ENCODE measurements at regions not wholly inside any gene's neighbourhood (a gene's known extent, or its start where the extent isn't known, plus 50 kb on each side); places are given as distances from the start of the nearest gene placed in this dataset.
"Not testable (repeated sequence)": the region's sequence is repeated elsewhere in the genome, so short reads cannot be mapped to it uniquely, and the experiment has no call there.

DNA sequence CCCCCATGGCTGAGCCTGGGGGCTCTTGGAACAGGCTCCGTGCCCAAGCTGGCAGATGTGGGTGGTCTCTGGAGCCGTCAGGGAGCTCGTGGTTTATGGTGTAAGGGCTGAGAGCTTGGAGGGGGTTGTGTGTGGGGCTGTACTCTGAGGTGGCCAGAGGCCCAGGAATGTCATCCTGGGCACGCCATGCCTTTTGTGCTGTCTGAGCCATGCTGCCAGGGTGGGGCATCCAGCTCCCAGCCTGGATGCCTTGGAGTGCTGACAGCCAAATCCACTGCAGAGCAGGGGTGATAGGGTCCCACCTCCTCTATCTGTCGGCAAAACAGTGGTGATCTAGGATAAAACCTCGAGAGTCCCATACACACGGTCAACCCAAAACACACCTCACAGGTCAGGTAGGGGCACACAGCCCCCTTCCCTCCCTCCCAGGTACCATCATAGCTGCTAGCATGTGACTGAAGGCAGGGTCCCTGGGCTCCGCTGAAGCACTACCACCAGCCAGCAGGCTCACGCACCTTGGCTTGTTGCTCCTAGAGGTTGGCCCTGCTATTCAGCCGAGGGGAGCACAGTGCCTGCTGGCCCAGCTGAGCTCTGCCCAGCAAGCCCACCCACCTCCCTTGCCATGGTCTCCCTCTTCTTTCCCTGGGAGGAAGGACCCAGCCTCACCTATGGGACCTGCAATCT lies 61.5 kb downstream of the GOLGA8B start:
- H3K36me3 Mint-ChIP-seq; H3K9me3 Mint-ChIP-seq; H3K9me3 ChIP-seq (replicated peaks in 1 of 2; ENCODE audit: control insufficient read depth in 1 of 2, insufficient read depth in 1 of 2, low read length in 2 of 2); H3K36me3 ChIP-seq (replicated peaks in 1 of 2; ENCODE audit: control insufficient read depth in 1 of 2, insufficient read depth in 2 of 2, low read length in 2 of 2); H3K4me3 Mint-ChIP-seq; H3K27ac ChIP-seq (ENCODE audit: low read depth in 1 of 2, low read length in 2 of 2); H3K27me3 ChIP-seq (ENCODE audit: control insufficient read depth in 2 of 2, insufficient read depth in 2 of 2, low read length in 2 of 2); H3K4me3 ChIP-seq (replicated peaks in 1 of 3; ENCODE audit: low read depth in 2 of 3, low read length in 3 of 3); intact Hi-C loops (cut with micrococcal nuclease); H3K79me2 ChIP-seq (ENCODE audit: insufficient read depth, low read length); H3K4me1 Mint-ChIP-seq; H3K9ac ChIP-seq (ENCODE audit: insufficient read depth, low read length, poor library complexity, severe bottlenecking); H3K4me2 ChIP-seq (replicated peaks; ENCODE audit: extremely low read depth, low read length, poor library complexity, severe bottlenecking); H3K27me3 Mint-ChIP-seq (ENCODE audit: low read depth in 3 of 3); H3K27ac Mint-ChIP-seq; H4K20me1 ChIP-seq (ENCODE audit: insufficient read depth, low read length); DNase-seq; H2AFZ ChIP-seq (ENCODE audit: insufficient read depth, low read depth, low read length, poor library complexity, severe bottlenecking); H3K4me1 ChIP-seq (ENCODE audit: control insufficient read depth in 1 of 2, insufficient read depth in 2 of 2, low read length in 2 of 2): not testable (repeated sequence)
- 62% methylated on average over 4 of the region's 10 CpGs for WGBS (ENCODE audit: insufficient coverage)

DNA sequence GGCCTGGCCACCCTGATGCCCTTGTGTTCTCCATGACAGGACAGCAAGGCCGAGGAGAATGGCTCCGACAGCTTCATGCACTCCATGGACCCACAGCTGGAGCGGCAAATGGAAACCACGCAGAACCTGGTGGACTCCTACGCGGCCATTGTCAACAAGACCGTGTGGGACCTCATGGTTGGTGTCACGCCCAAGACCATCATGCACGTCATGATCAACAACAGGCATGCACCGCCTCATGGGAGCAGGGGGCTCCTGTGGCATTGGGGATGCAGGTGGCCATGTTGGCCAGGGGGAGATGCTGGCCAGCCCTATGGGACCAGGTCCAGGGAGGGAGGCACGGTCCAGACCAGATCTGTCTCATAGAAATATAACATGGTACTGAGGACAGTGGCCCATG lies 62.9 kb downstream of the GOLGA8B start:
- no peak overlapping the region for H2AFZ ChIP-seq (ENCODE audit: insufficient read depth, low read depth, low read length, poor library complexity, severe bottlenecking)
- H3K9me3 ChIP-seq (replicated peaks in 1 of 2; ENCODE audit: control insufficient read depth in 1 of 2, insufficient read depth in 1 of 2, low read length in 2 of 2), result peaks cover 0 to 3% of the 10 kb centered on the region in 2 donors
- Mint-ChIP-seq H3K27ac (no peak overlapping the region), H3K9me3 (peaks cover 0 to 2% (median 0%) of the 10 kb centered on the region in 7 donors), H3K4me1 (no peaks in the 10 kb centered on the region), H3K36me3 (no peaks in the 10 kb centered on the region), H3K27me3 (ENCODE audit: low read depth in 3 of 3) (peaks cover 16 to 18% (median 18%) of the 10 kb centered on the region in 3 donors), H3K4me3 (no peak overlapping the region)
- peaks cover 7 to 14% of the 10 kb centered on the region in 2 donors for H3K27me3 ChIP-seq (ENCODE audit: control insufficient read depth in 2 of 2, insufficient read depth in 2 of 2, low read length in 2 of 2)
- WGBS (ENCODE audit: insufficient coverage), result 80% methylated on average over 11 of the region's 11 CpGs
- TF ChIP-seq, protein P1, sequence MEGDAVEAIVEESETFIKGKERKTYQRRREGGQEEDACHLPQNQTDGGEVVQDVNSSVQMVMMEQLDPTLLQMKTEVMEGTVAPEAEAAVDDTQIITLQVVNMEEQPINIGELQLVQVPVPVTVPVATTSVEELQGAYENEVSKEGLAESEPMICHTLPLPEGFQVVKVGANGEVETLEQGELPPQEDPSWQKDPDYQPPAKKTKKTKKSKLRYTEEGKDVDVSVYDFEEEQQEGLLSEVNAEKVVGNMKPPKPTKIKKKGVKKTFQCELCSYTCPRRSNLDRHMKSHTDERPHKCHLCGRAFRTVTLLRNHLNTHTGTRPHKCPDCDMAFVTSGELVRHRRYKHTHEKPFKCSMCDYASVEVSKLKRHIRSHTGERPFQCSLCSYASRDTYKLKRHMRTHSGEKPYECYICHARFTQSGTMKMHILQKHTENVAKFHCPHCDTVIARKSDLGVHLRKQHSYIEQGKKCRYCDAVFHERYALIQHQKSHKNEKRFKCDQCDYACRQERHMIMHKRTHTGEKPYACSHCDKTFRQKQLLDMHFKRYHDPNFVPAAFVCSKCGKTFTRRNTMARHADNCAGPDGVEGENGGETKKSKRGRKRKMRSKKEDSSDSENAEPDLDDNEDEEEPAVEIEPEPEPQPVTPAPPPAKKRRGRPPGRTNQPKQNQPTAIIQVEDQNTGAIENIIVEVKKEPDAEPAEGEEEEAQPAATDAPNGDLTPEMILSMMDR (IDR thresholded peaks at IDR 0.05), result no peak
- intact Hi-C loops (cut with micrococcal nuclease), result no loop called here
- no peak overlapping the region for H3K4me3 ChIP-seq (replicated peaks in 1 of 3; ENCODE audit: low read depth in 2 of 3, low read length in 3 of 3)
- H4K20me1 ChIP-seq (ENCODE audit: insufficient read depth, low read length), result no peaks in the 10 kb centered on the region
- H3K9ac ChIP-seq (ENCODE audit: insufficient read depth, low read length, poor library complexity, severe bottlenecking), result no peak overlapping the region
- no peak overlapping the region for H3K4me2 ChIP-seq (replicated peaks; ENCODE audit: extremely low read depth, low read length, poor library complexity, severe bottlenecking)
- no peak overlapping the region for H3K27ac ChIP-seq (ENCODE audit: low read depth in 1 of 2, low read length in 2 of 2)
- no peak for DNase-seq
- no peaks in the 10 kb centered on the region for H3K4me1 ChIP-seq (ENCODE audit: control insufficient read depth in 1 of 2, insufficient read depth in 2 of 2, low read length in 2 of 2)
- H3K36me3 ChIP-seq (replicated peaks in 1 of 2; ENCODE audit: control insufficient read depth in 1 of 2, insufficient read depth in 2 of 2, low read length in 2 of 2), result no peaks in the 10 kb centered on the region
- no peaks in the 10 kb centered on the region for H3K79me2 ChIP-seq (ENCODE audit: insufficient read depth, low read length)

DNA sequence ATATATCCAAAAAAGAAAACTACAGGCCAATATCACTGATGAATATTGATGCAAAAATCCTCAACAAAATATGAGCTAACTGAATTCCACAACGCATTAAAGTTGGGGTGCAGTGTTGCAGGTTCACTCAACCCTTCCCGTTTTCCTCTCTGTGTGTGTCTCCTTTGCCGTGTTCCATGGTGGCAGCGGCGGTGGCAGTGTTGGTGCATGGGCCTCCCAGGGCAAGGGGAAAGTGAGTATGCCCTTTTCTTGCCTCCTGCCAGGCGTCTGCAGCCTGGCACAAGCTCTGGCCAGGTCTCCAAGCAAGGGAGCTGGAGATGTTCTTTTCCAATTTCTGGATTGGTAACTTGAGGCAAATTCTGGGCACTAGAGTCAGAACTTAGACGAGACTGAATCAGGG lies 63.4 kb downstream of the GOLGA8B start:
- WGBS (ENCODE audit: insufficient coverage), result 86% methylated on average over 7 of the region's 7 CpGs
- H3K9me3 Mint-ChIP-seq; H3K9ac ChIP-seq (ENCODE audit: insufficient read depth, low read length, poor library complexity, severe bottlenecking); H3K27ac ChIP-seq (ENCODE audit: low read depth in 1 of 2, low read length in 2 of 2); H3K4me1 Mint-ChIP-seq; H2AFZ ChIP-seq (ENCODE audit: insufficient read depth, low read depth, low read length, poor library complexity, severe bottlenecking); H3K9me3 ChIP-seq (replicated peaks in 1 of 2; ENCODE audit: control insufficient read depth in 1 of 2, insufficient read depth in 1 of 2, low read length in 2 of 2); H3K4me2 ChIP-seq (replicated peaks; ENCODE audit: extremely low read depth, low read length, poor library complexity, severe bottlenecking); H3K79me2 ChIP-seq (ENCODE audit: insufficient read depth, low read length); DNase-seq; intact Hi-C loops (cut with micrococcal nuclease); H3K27ac Mint-ChIP-seq; H3K4me3 ChIP-seq (replicated peaks in 1 of 3; ENCODE audit: low read depth in 2 of 3, low read length in 3 of 3); H3K36me3 ChIP-seq (replicated peaks in 1 of 2; ENCODE audit: control insufficient read depth in 1 of 2, insufficient read depth in 2 of 2, low read length in 2 of 2); H4K20me1 ChIP-seq (ENCODE audit: insufficient read depth, low read length); H3K4me3 Mint-ChIP-seq; H3K36me3 Mint-ChIP-seq; H3K4me1 ChIP-seq (ENCODE audit: control insufficient read depth in 1 of 2, insufficient read depth in 2 of 2, low read length in 2 of 2): not testable (repeated sequence)
- peaks cover 12 to 17% of the 10 kb centered on the region in 2 donors for H3K27me3 ChIP-seq (ENCODE audit: control insufficient read depth in 2 of 2, insufficient read depth in 2 of 2, low read length in 2 of 2)
- peaks cover 21 to 24% (median 23%) of the 10 kb centered on the region in 3 donors for H3K27me3 Mint-ChIP-seq (ENCODE audit: low read depth in 3 of 3)
